ENCODE measurements at regions not wholly inside any gene's neighbourhood (a gene's known extent, or its start where the extent isn't known, plus 50 kb on each side); places are given as distances from the start of the nearest gene placed in this dataset.

GRCh38 chr16:22624800-22625533 lies 114.3 kb downstream of the NPIPB5 start:
- no peak overlapping the region for H3K4me3 ChIP-seq (replicated peaks in 1 of 2; ENCODE audit: low read depth in 2 of 2, low read length in 2 of 2)
- no peak for DNase-seq (ENCODE audit: low read depth in 2 of 2)
- no peak for TF ChIP-seq CTCF (IDR thresholded peaks at IDR 0.05; ENCODE audit: low read depth, low read length)

DNA sequence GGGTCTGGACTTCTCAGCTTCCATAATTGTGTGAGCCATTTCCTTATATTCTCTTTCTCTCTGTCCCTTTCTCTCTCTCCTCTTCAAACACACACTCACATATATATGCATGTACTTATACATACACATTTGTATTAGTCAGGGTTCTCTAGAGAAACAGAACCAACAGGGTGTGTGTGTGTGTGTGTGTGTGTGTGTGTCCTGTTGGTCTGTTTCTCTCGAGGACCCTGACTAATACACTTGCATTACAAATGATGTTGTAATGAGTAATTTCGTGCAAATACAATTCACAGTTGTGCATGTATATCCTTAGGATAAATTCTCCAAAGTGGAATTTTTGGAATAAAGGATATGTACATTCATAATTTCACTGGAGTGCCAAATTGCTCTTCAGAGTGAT lies 115.3 kb downstream of the NPIPB5 start:
- peak in 1 of 2 donors; percentile 39 for DNase-seq (ENCODE audit: low read depth in 2 of 2)
- H3K4me3 ChIP-seq (replicated peaks in 1 of 2; ENCODE audit: low read depth in 2 of 2, low read length in 2 of 2), result no peak overlapping the region
- TF ChIP-seq CTCF (IDR thresholded peaks at IDR 0.05; ENCODE audit: low read depth, low read length), result no peak

GRCh38 chr16:22627043-22627442 lies 116.4 kb downstream of the NPIPB5 start:
- no peak for TF ChIP-seq CTCF (IDR thresholded peaks at IDR 0.05; ENCODE audit: low read depth, low read length)
- no peak for DNase-seq (ENCODE audit: low read depth in 2 of 2)

GRCh38 chr16:22628994-22629393 lies 118.3 kb downstream of the NPIPB5 start:
- H3K4me3 ChIP-seq (replicated peaks in 1 of 2; ENCODE audit: low read depth in 2 of 2, low read length in 2 of 2), result no peak overlapping the region
- TF ChIP-seq CTCF (IDR thresholded peaks at IDR 0.05; ENCODE audit: low read depth, low read length), result no peak
- no peak for DNase-seq (ENCODE audit: low read depth in 2 of 2)

More at GRCh38 chr16:22627043-22627442, 116.4 kb downstream of the NPIPB5 start:
- no peak overlapping the region for H3K4me3 ChIP-seq (replicated peaks in 1 of 2; ENCODE audit: low read depth in 2 of 2, low read length in 2 of 2)

GRCh38 chr16:22630242-22630641 lies 119.6 kb downstream of the NPIPB5 start:
- H3K4me3 ChIP-seq (replicated peaks in 1 of 2; ENCODE audit: low read depth in 2 of 2, low read length in 2 of 2), result no peak overlapping the region
- TF ChIP-seq CTCF (IDR thresholded peaks at IDR 0.05; ENCODE audit: low read depth, low read length), result no peak
- DNase-seq (ENCODE audit: low read depth in 2 of 2), result no peak

DNA sequence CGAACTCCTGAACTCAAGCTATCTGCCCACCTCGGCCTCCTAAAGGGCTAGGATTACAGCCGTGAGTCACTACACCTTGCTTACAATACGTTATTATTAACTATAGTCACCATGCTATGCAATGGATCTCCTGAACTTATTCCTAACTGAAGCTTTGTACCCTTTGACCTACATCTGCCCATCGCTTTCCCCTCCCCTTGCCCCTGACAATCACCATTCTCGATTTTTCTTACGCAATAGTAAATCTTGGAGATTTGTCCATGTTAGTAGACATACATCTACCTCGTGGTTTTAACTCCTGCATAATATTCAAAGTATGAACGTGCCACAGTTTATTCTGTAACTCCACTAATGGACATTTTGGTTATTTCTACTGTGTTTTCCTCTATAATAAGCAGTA lies 120.6 kb downstream of the NPIPB5 start:
- DNase-seq (ENCODE audit: low read depth in 2 of 2), result no peak
- H3K4me3 ChIP-seq (replicated peaks in 1 of 2; ENCODE audit: low read depth in 2 of 2, low read length in 2 of 2), result no peak overlapping the region
- TF ChIP-seq CTCF (IDR thresholded peaks at IDR 0.05; ENCODE audit: low read depth, low read length), result no peak

- TF ChIP-seq CTCF (IDR thresholded peaks at IDR 0.05; ENCODE audit: low read depth, low read length), result no peak
- no peak for DNase-seq (ENCODE audit: low read depth in 2 of 2)
- no peak overlapping the region for H3K4me3 ChIP-seq (replicated peaks in 1 of 2; ENCODE audit: low read depth in 2 of 2, low read length in 2 of 2)
Observed at GRCh38 chr16:22632606-22633005, 121.9 kb downstream of the NPIPB5 start.
